ENCODE measurements at regions not wholly inside any gene's neighbourhood (a gene's known extent, or its start where the extent isn't known, plus 50 kb on each side); places are given as distances from the start of the nearest gene placed in this dataset.

- no peak overlapping the region for H3K4me2 ChIP-seq (ENCODE audit: low read length)
- intact Hi-C loops (cut with micrococcal nuclease), result no loop called here
- DNase-seq (peak; percentile 52), ATAC-seq (peak; percentile 73)
- no peak for TF ChIP-seq EZH2 (IDR thresholded peaks at IDR 0.05; ENCODE audit: low read length, unreplicated experiment)
- TF ChIP-seq CTCF (conservative IDR thresholded peaks at IDR 0.05; ENCODE audit: low read depth, low read length), result no peak
- TF ChIP-seq EZH2phosphoT487 (IDR thresholded peaks at IDR 0.05; ENCODE audit: borderline replicate concordance, low read length), result no peak
- H3K36me3 ChIP-seq (ENCODE audit: low read depth, low read length), result no peaks in the 10 kb centered on the region
- POLR2A ChIA-PET (ENCODE audit: unreplicated experiment), result no interaction called here
- no TSS peak for BruUV-seq (replicated peaks)
- no peaks in the 10 kb centered on the region for H3F3A ChIP-seq (ENCODE audit: low read length, unreplicated experiment)
- CTCF ChIA-PET, result no interaction called here
- H4K20me1 ChIP-seq (ENCODE audit: low read length), result no peaks in the 10 kb centered on the region
- H3K79me2 ChIP-seq (ENCODE audit: low read length), result no peaks in the 10 kb centered on the region
- H3K27ac ChIP-seq (ENCODE audit: low read length), result no peak overlapping the region
- peaks cover 6% of the 10 kb centered on the region for H3K4me1 ChIP-seq (ENCODE audit: insufficient read depth, low read length)
- H3K9me2 ChIP-seq (replicated peaks; ENCODE audit: low read length), result no peaks in the 10 kb centered on the region
- H3K9ac ChIP-seq (ENCODE audit: low read length), result no peak overlapping the region
- H2AFZ ChIP-seq (ENCODE audit: low read length), result no peak overlapping the region
- H3K9me3 ChIP-seq (ENCODE audit: low read length), result no peaks in the 10 kb centered on the region
- no peaks in the 10 kb centered on the region for H3K27me3 ChIP-seq (ENCODE audit: low read length)
- no peak overlapping the region for H3K4me3 ChIP-seq (ENCODE audit: low read length)
Measured at GRCh38 chr6:146997062-146997461, 207.2 kb upstream of the STXBP5 start.

GRCh38 chr6:146999766-147000165, 204.5 kb upstream of the STXBP5 start:
- Histone ChIP-seq H3K9me2 (replicated peaks; ENCODE audit: low read length) (no peaks in the 10 kb centered on the region), H3K27ac (ENCODE audit: low read length) (no peak overlapping the region), H3K9me3 (ENCODE audit: low read length) (no peaks in the 10 kb centered on the region), H3K9ac (ENCODE audit: low read length) (no peak overlapping the region), H3K79me2 (ENCODE audit: low read length) (no peaks in the 10 kb centered on the region), H3K4me1 (ENCODE audit: insufficient read depth, low read length) (peaks cover 6% of the 10 kb centered on the region), H3K4me2 (ENCODE audit: low read length) (no peak overlapping the region), H4K20me1 (ENCODE audit: low read length) (no peaks in the 10 kb centered on the region), H3K4me3 (ENCODE audit: low read length) (no peak overlapping the region), H3F3A (ENCODE audit: low read length, unreplicated experiment) (no peaks in the 10 kb centered on the region), H3K27me3 (ENCODE audit: low read length) (no peaks in the 10 kb centered on the region), H2AFZ (ENCODE audit: low read length) (no peak overlapping the region), H3K36me3 (ENCODE audit: low read depth, low read length) (no peaks in the 10 kb centered on the region)
- TF ChIP-seq EZH2phosphoT487 (IDR thresholded peaks at IDR 0.05; ENCODE audit: borderline replicate concordance, low read length) (no peak), CTCF (conservative IDR thresholded peaks at IDR 0.05; ENCODE audit: low read depth, low read length) (no peak), EZH2 (IDR thresholded peaks at IDR 0.05; ENCODE audit: low read length, unreplicated experiment) (no peak)
- ChIA-PET CTCF (no interaction called here), POLR2A (ENCODE audit: unreplicated experiment) (no interaction called here)
- DNase-seq (no peak), ATAC-seq (no peak)
- intact Hi-C loops (cut with micrococcal nuclease), result no loop called here
- no TSS peak for BruUV-seq (replicated peaks)

GRCh38 chr6:147000545-147001488, 203.4 kb upstream of the STXBP5 start:
- Histone ChIP-seq H3K36me3 (ENCODE audit: low read depth, low read length) (no peaks in the 10 kb centered on the region), H3F3A (ENCODE audit: low read length, unreplicated experiment) (no peaks in the 10 kb centered on the region), H3K4me2 (ENCODE audit: low read length) (no peak overlapping the region), H4K20me1 (ENCODE audit: low read length) (no peaks in the 10 kb centered on the region), H3K4me1 (ENCODE audit: insufficient read depth, low read length) (peaks cover 6% of the 10 kb centered on the region), H3K27me3 (ENCODE audit: low read length) (no peaks in the 10 kb centered on the region), H3K4me3 (ENCODE audit: low read length) (no peak overlapping the region), H3K9ac (ENCODE audit: low read length) (no peak overlapping the region), H3K9me3 (ENCODE audit: low read length) (no peaks in the 10 kb centered on the region), H3K9me2 (replicated peaks; ENCODE audit: low read length) (no peaks in the 10 kb centered on the region), H3K79me2 (ENCODE audit: low read length) (no peaks in the 10 kb centered on the region), H2AFZ (ENCODE audit: low read length) (no peak overlapping the region), H3K27ac (ENCODE audit: low read length) (no peak overlapping the region)
- ATAC-seq (no peak), DNase-seq (no peak)
- BruUV-seq (replicated peaks), result no TSS peak
- ChIA-PET CTCF (no interaction called here), POLR2A (ENCODE audit: unreplicated experiment) (no interaction called here)
- intact Hi-C loops (cut with micrococcal nuclease), result no loop called here
- no peak for TF ChIP-seq EZH2 (IDR thresholded peaks at IDR 0.05; ENCODE audit: low read length, unreplicated experiment)

Measured in PC-3 (cell line).